Astrocyte of the cerebellum (primary cell): ENCODE measurements at regions not wholly inside any gene's neighbourhood (a gene's known extent, or its start where the extent isn't known, plus 50 kb on each side); places are given as distances from the start of the nearest gene placed in this dataset.
"Not testable (repeated sequence)": the region's sequence is repeated elsewhere in the genome, so short reads cannot be mapped to it uniquely, and the experiment has no call there.

Source experiments
- DNase-seq: peaks from one replicate; pipeline ENCODE4 v3.0.0-alpha.2; 2011; ENCODE audit warnings: low read depth
- H3K4me3 ChIP-seq: 2 replicates; pipeline ENCODE4 v1.5.1; 2011; ENCODE audit warnings: mild to moderate bottlenecking, low read depth, low read length, moderate library complexity
- in situ Hi-C: cut with HindIII; loops from 2 replicates; pipeline ENCODE4 v1.10.0; 2017; ENCODE audit warnings: low sequenced_read_pairs
- TF ChIP-seq, protein P1 (sequence below): IDR thresholded peaks from 2 replicates; pipeline ENCODE4 v1.5.1; 2012; ENCODE audit warnings: low read length, low read depth, moderate library complexity, mild to moderate bottlenecking; ENCODE audit errors: missing control alignments

DNA sequence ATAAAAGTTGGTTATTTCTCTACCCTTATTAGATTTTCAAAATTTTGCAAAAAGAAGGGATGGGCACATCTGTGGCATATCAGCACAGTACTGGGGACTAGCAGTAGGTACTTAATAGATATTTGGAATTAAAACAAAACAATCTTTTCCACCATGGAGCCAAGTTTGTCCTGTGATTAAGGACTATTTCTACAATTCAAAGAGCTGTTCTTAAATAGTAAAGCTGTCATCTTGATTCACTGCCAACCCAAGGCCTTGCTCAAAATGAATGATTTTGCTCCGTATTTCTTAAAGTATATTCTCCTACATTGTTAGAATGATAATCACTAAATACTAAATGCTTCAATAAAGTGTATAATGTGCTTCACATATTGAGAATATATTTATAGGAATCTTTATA, 169.9 kb downstream of the S1PR1 start:
- in situ Hi-C loops: no loop called here
- TF ChIP-seq, protein P1, sequence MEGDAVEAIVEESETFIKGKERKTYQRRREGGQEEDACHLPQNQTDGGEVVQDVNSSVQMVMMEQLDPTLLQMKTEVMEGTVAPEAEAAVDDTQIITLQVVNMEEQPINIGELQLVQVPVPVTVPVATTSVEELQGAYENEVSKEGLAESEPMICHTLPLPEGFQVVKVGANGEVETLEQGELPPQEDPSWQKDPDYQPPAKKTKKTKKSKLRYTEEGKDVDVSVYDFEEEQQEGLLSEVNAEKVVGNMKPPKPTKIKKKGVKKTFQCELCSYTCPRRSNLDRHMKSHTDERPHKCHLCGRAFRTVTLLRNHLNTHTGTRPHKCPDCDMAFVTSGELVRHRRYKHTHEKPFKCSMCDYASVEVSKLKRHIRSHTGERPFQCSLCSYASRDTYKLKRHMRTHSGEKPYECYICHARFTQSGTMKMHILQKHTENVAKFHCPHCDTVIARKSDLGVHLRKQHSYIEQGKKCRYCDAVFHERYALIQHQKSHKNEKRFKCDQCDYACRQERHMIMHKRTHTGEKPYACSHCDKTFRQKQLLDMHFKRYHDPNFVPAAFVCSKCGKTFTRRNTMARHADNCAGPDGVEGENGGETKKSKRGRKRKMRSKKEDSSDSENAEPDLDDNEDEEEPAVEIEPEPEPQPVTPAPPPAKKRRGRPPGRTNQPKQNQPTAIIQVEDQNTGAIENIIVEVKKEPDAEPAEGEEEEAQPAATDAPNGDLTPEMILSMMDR: no peak
- no peak overlapping the region for H3K4me3 ChIP-seq
- no peak for DNase-seq

DNA sequence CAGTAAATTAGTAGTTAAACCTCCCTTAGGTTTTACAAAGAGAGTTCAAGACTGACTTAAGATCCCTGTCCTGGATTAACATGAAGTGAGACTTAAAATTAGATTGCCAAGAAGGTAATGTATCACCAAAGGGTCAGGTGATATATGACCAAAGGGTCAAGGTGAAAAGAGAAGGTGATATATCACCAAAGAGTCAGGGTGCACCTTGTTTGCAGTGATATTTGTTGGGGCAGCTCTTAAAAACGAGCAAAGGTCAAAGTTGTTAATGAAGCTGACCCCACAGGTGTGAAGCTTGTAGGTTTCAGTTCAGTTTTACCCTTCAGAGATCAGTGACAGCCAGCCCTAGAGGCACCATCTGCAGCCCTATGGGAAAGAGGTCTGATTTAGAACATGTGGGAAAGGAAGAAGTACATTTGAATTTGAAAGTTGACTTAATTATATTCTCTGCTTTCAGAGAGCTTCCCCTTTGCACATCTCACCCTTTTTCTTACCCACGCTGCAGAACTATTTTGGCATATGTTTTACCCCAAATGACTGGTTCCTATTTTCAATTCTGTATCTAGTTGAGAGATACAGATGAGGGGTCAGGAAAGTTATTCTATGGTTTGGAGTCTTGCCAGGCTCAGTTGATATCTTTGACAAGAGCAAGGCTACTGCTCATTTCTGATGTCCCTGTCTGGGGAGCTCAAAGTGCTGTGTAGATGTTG, 170.8 kb downstream of the S1PR1 start:
- DNase-seq: no peak
- TF ChIP-seq, protein P1: no peak
- H3K4me3 ChIP-seq: no peak overlapping the region
- in situ Hi-C loops: no loop called here

DNA sequence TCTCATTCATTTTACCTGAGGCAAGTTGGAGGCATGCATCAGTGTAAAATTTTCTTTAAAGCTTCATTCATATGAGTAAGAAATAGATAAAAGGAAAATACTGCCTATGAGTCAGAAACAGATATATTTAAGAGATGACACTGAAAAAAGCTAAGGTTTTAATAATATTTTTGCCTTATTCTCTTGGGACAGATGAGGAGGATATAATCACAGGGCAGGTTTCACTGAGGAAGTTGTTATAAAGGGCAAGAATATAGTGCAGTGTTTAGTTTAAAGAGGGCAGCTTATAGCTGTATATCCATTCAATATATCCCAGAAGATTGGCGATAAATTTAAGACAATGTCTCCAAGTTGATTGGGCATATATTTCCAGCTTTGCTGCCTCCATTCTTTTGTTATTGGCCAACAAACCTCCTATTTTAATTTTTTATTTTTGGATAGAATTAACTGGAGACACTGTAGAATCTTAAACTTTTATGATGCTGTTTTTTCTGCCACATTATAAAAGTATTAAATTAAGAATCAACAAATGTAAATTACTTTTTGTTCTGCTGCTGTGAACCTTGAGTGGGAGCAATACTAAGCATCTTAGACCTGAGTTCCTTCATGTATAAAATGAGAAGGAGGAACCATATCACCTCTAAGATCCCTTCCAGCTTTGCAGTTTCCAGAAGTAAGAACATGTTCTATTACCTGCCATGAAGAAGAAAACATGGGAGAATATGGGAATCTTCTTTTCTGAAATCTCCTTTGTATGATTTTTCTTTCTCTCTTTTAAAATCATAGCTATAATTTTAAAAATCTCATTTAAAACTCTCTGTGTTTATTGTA, 171.6 kb downstream of the S1PR1 start:
- in situ Hi-C loops: no loop called here
- TF ChIP-seq, protein P1: no peak
- no peak overlapping the region for H3K4me3 ChIP-seq
- DNase-seq: no peak

DNA sequence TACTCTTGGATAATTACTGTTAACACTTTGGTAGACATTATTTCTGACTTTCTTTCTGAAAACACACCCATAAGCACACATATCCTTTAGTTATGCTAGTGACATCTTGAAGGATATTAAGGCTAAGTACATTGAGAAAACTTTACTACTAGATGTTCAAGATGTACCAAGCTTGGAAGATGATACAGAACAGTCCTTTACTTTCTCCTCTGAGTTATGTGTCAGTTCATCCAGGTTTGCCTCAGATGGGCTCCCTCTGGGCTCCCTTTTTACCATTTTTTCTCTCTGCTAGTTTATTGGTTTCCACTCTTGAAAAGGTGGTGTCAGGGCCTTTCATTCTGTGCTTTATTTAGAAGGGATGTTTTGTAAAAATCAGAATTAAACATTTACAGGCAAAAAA, 172.3 kb downstream of the S1PR1 start:
- TF ChIP-seq, protein P1: no peak
- H3K4me3 ChIP-seq: no peak overlapping the region
- DNase-seq: no peak
- in situ Hi-C loops: no loop called here

DNA sequence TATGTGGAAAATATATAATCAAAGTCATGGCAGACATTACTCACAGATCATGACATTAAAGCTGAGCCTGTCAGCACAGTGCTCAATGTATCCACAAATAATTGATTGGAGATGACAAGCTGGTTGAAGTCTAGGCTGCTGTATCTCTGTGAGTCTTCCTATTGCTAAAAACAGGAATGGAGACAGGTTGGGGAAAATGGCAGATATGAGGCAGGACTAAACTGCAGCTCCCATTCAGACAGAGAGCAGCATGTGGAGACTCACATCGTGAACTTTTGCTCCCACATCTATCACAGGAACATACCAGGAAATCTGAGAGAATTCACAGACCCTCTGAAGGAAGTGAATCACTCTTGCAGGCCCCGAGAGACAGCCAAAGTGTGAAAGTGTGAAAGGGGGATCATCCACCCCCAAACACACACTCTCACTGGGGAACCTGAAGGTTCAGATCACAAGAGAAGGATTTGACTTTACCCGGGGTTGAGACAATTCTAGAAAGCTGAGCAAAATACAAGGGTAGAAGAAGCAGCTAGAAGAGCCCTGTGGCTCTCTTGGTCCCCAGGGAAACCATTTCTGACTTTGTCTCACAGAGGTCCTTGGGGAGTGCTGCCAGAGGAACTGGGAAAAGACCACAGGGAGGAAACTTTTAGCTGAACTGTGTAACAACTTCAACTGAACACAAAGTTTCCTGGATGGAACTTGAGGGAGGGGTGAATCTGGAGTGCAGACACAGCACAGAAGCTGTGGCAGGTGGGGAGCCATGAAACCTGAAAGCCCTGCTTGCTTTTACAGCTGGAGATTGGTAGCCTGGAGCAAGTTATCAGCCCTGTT, 173.4 kb downstream of the S1PR1 start:
- in situ Hi-C loops: no loop called here
- no peak for DNase-seq
- H3K4me3 ChIP-seq: no peak overlapping the region
- TF ChIP-seq, protein P1: no peak

DNA sequence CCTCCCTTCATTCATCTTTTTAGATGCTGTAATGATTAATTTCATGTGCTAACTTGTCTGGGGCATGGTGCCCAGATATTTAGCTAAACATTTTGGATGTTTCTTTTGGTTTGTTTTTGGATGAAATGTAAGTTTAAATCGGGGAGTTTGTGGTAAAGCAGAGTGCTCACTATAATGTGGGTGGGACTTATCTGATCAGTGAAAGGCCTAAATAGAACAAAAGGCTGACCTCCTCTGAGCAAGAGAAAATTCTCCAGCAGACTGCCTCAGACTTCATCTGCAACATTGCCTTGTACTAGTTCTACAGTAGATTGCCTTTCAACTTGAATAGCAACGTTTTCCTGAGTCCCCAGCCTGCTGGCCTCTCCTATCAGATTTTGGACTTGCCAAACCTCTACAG, 183.6 kb downstream of the S1PR1 start:
- in situ Hi-C loops: no loop called here
- no peak overlapping the region for H3K4me3 ChIP-seq
- TF ChIP-seq, protein P1: no peak
- no peak for DNase-seq

DNA sequence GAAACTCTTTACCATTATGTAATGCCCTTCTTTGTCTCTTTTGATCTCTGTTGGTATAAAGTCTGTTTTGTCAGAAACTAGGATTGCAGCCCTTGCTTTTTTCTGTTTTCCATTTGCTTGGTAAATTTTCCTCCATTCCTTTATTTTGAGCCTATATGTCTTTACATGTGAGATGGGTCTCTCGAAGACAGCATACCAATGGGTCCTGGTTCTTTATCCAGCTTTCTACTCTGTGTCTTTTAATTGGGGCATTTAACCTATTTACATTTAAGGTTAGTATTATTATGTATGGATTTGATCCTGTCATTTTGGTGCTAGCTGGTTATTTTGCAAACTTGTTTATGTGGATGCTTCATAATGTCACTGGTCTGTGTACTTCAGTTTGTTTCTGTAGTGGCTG, 191.3 kb downstream of the S1PR1 start:
- DNase-seq, in situ Hi-C loops, H3K4me3 ChIP-seq: not testable (repeated sequence)
